ENCODE measurements at regions not wholly inside any gene's neighbourhood (a gene's known extent, or its start where the extent isn't known, plus 50 kb on each side); places are given as distances from the start of the nearest gene placed in this dataset.

DNA sequence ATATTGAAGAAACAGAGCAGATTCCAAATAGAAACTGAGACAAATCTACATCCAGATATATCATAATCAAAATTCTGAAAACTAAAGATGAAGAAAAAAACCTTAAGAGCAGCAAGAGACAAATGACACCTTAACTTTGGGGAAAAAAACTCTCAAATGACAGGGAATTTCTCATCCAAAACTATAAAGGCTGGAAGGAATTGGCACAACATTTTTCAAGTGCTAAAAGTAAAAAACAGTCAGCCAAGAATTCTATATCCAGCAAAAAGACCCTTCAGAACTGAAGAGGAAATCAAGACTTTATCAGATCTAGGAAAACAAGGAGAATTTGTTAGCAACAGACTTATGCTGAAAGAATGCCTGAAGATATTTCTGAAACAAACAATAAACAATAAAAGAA is 90.3 kb upstream of the RASSF8 start:
- TF ChIP-seq, protein P1, sequence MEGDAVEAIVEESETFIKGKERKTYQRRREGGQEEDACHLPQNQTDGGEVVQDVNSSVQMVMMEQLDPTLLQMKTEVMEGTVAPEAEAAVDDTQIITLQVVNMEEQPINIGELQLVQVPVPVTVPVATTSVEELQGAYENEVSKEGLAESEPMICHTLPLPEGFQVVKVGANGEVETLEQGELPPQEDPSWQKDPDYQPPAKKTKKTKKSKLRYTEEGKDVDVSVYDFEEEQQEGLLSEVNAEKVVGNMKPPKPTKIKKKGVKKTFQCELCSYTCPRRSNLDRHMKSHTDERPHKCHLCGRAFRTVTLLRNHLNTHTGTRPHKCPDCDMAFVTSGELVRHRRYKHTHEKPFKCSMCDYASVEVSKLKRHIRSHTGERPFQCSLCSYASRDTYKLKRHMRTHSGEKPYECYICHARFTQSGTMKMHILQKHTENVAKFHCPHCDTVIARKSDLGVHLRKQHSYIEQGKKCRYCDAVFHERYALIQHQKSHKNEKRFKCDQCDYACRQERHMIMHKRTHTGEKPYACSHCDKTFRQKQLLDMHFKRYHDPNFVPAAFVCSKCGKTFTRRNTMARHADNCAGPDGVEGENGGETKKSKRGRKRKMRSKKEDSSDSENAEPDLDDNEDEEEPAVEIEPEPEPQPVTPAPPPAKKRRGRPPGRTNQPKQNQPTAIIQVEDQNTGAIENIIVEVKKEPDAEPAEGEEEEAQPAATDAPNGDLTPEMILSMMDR (IDR thresholded peaks at IDR 0.05), result no peak
- no peak for TF ChIP-seq ZFX (IDR thresholded peaks at IDR 0.05; ENCODE audit: borderline replicate concordance)
